B cell (primary cell): ENCODE measurements at regions not wholly inside any gene's neighbourhood (a gene's known extent, or its start where the extent isn't known, plus 50 kb on each side); places are given as distances from the start of the nearest gene placed in this dataset.

Source experiments
- ATAC-seq: fragments of 200-7000 bp; cut with Tn5 transposase; one replicate; pipeline ENCODE4 v1.10.0; 2021; ENCODE audit warnings: low read depth, mild to moderate bottlenecking, moderate number of reproducible peaks, moderate library complexity
- CTCF ChIA-PET: fragments of 350-600 bp; sonication (Branson Sonifier 250); formaldehyde crosslinking; loops from one replicate; lab custom pipeline; 2021; ENCODE audit warnings: antibody characterized with exemption, inconsistent platforms; lab: Charles Lee
- POLR2A ChIA-PET: fragments of 350-600 bp; sonication (Branson Sonifier 250); formaldehyde crosslinking; loops from one replicate; lab custom pipeline; 2021; ENCODE audit warnings: antibody characterized with exemption; lab: Charles Lee
- DNase-seq: peaks from one replicate; pipeline ENCODE4 v3.0.0; 2013
- H2AFZ ChIP-seq: 2 replicates; pipeline ENCODE4 v1.6.1; 2012; ENCODE audit warnings: mild to moderate bottlenecking, low read depth, low read length; ENCODE audit not compliant: insufficient read depth, poor library complexity, severe bottlenecking
- H3K27ac ChIP-seq, 2 donors: 1 replicate in 1 of 2; 2 replicates in 1 of 2; pipeline ENCODE4 v1.5.1; 2012 to 2013; ENCODE audit warnings: low read length in 2 of 2, mild to moderate bottlenecking in 2 of 2, moderate library complexity in 1 of 2
- H3K27me3 ChIP-seq, 4 experiments: fragments of 200-600 bp in 1 of 4; sonication (generic) in 1 of 4; replicated peaks in 1 of 4; 1 replicate in 2 of 4; 2 replicates in 2 of 4; pipeline versions ENCODE4 v1.6.1 to v1.7.0; 2013 to 2016; ENCODE audit warnings: low read length in 3 of 4, mild to moderate bottlenecking in 2 of 4, mixed read lengths in 1 of 4, moderate library complexity in 1 of 4; ENCODE audit not compliant: insufficient read depth in 4 of 4, control insufficient read depth in 3 of 4; ENCODE audit errors: control extremely low read depth in 1 of 4
- H3K36me3 ChIP-seq, 2 experiments: replicated peaks in 1 of 2; 1 replicate in 1 of 2; 2 replicates in 1 of 2; pipeline versions ENCODE4 v1.6.1 to v1.7.1; 2013; ENCODE audit warnings: low read length in 1 of 2; ENCODE audit not compliant: insufficient read depth in 2 of 2, control insufficient read depth in 1 of 2; ENCODE audit errors: control extremely low read depth in 1 of 2, extremely low read depth in 1 of 2
- H3K4me1 ChIP-seq, 2 donors: fragments of 200-600 bp in 1 of 2; sonication (generic) in 1 of 2; 1 replicate in 1 of 2; 2 replicates in 1 of 2; pipeline versions ENCODE4 v1.5.1 to v1.6.1; 2013 to 2017; ENCODE audit warnings: low read length in 2 of 2; ENCODE audit not compliant: control insufficient read depth in 2 of 2, insufficient read depth in 2 of 2
- H3K4me2 ChIP-seq: replicated peaks from 2 replicates; pipeline ENCODE3; 2012; ENCODE audit warnings: mild to moderate bottlenecking, low read depth, low read length; ENCODE audit not compliant: poor library complexity, severe bottlenecking
- H3K4me3 ChIP-seq, 5 experiments: fragments of 200-600 bp in 1 of 5; sonication (generic) in 1 of 5; 1 replicate in 3 of 5; 2 replicates in 2 of 5; pipeline versions ENCODE4 v1.5.1 to v1.7.0; 2011 to 2016; ENCODE audit warnings: low read length in 4 of 5, mild to moderate bottlenecking in 4 of 5, low read depth in 2 of 5, control low read depth in 1 of 5, moderate library complexity in 1 of 5; ENCODE audit not compliant: insufficient read depth in 1 of 5; ENCODE audit errors: control extremely low read depth in 1 of 5, extremely low read depth in 1 of 5
- H3K79me2 ChIP-seq: fragments of 200-600 bp; sonication (generic); one replicate; pipeline ENCODE4 v1.6.0; 2016; ENCODE audit warnings: low read length; ENCODE audit not compliant: control insufficient read depth, insufficient read depth
- H3K9ac ChIP-seq: fragments of 200-600 bp; sonication (generic); 2 replicates; pipeline ENCODE4 v1.6.1; 2017; ENCODE audit warnings: mild to moderate bottlenecking, low read length, moderate library complexity
- H3K9me3 ChIP-seq, 3 donors: one replicate each; pipeline versions ENCODE4 v1.6.1 to v1.7.1; 2013; ENCODE audit warnings: low read length in 2 of 3; ENCODE audit not compliant: control insufficient read depth in 2 of 3, insufficient read depth in 1 of 3; ENCODE audit errors: control extremely low read depth in 1 of 3
- H4K20me1 ChIP-seq: 2 replicates; pipeline ENCODE4 v1.6.0; 2012; ENCODE audit warnings: mild to moderate bottlenecking, low read length; ENCODE audit not compliant: insufficient read depth, control insufficient read depth, poor library complexity, severe bottlenecking
- H3K27ac Mint-ChIP-seq: one replicate; pipeline ENCODE4 v1.8.0; 2021; ENCODE audit warnings: mixed read lengths
- H3K27me3 Mint-ChIP-seq: one replicate; pipeline ENCODE4 v1.8.0; 2021; ENCODE audit warnings: mixed read lengths
- H3K4me1 Mint-ChIP-seq: one replicate; pipeline ENCODE4 v1.8.0; 2021; ENCODE audit warnings: mixed read lengths
- H3K4me3 Mint-ChIP-seq: one replicate; pipeline ENCODE4 v1.8.0; 2021; ENCODE audit warnings: mixed read lengths
- H3K9me3 Mint-ChIP-seq: one replicate; pipeline ENCODE4 v1.8.0; 2022; ENCODE audit warnings: mixed read lengths; ENCODE audit not compliant: insufficient read depth
- CTCF ChIP-seq: fragments of 200-600 bp; IDR thresholded peaks from one replicate; pipeline ENCODE4 v1.8.0; 2022; ENCODE audit warnings: antibody characterized with exemption, mild to moderate bottlenecking
- EZH2 ChIP-seq: IDR thresholded peaks from 2 replicates; pipeline ENCODE4 v1.6.1; 2012; ENCODE audit warnings: borderline replicate concordance, low read depth, mild to moderate bottlenecking, moderate library complexity, low read length; ENCODE audit not compliant: insufficient read depth, poor library complexity, severe bottlenecking
- WGBS: methylation state at CpG from one replicate; pipeline ENCODE4 v1.1.5; 2013; ENCODE audit warnings: missing lambda C conversion rate; ENCODE audit not compliant: insufficient coverage; 5-methylcytosine and 5-hydroxymethylcytosine counted together
- intact Hi-C: fragments of 100-400 bp; cut with micrococcal nuclease; formaldehyde crosslinking; loops from one replicate; pipeline ENCODE4 v1.10.0; 2022

- H3K4me1 Mint-ChIP-seq, result no peaks in the 10 kb centered on the region
- WGBS, result 100% methylated on average over 1 of the region's 3 CpGs
- CTCF ChIA-PET, result no interaction called here
- H3K27me3 Mint-ChIP-seq, result peaks cover 11% of the 10 kb centered on the region
- Histone ChIP-seq H4K20me1 (no peaks in the 10 kb centered on the region), H3K9me3 (no peaks in the 10 kb centered on the region), H3K79me2 (no peaks in the 10 kb centered on the region), H3K4me2 (no peak overlapping the region), H3K4me1 (no peaks in the 10 kb centered on the region), H3K36me3 (no peaks in the 10 kb centered on the region), H3K9ac (no peak overlapping the region), H2AFZ (no peak overlapping the region), H3K27ac (no peak overlapping the region), H3K27me3 (no peaks in the 10 kb centered on the region), H3K4me3 (no peak overlapping the region)
- TF ChIP-seq CTCF (no peak), EZH2 (no peak)
- ATAC-seq, result no peak
- no peaks in the 10 kb centered on the region for H3K9me3 Mint-ChIP-seq
- no peak overlapping the region for H3K4me3 Mint-ChIP-seq
- intact Hi-C loops, result no loop called here
- DNase-seq, result no peak
- no peak overlapping the region for H3K27ac Mint-ChIP-seq
- POLR2A ChIA-PET, result no interaction called here
Observed at GRCh38 chr12:29039013-29039412, 110.1 kb upstream of the FAR2 start.

DNA sequence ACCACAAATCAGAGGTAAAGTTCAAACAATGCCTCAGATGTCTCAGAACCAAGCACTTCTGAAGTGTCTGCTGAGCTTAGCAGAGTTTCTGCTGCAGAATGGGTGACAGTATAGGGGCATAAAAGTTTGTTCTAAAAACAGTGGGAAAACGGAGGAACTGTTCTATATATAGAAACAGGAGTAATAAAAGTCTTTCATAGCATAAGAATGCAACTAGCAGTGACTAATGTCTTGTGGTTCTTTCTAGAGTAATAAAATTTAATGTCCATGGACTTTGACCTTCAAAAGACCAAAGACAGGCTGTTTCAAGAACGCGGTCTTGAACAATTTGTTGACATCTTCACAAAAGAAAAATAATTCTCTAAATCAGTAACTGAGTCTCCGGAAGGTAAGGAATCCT, 107.5 kb upstream of the FAR2 start:
- TF ChIP-seq EZH2 (no peak), CTCF (no peak)
- H3K4me1 Mint-ChIP-seq, result no peaks in the 10 kb centered on the region
- Histone ChIP-seq H3K36me3 (no peaks in the 10 kb centered on the region), H3K4me3 (no peak overlapping the region), H3K79me2 (no peaks in the 10 kb centered on the region), H3K27me3 (no peaks in the 10 kb centered on the region), H3K4me1 (no peaks in the 10 kb centered on the region), H3K27ac (no peak overlapping the region), H3K9me3 (no peaks in the 10 kb centered on the region), H2AFZ (no peak overlapping the region), H3K4me2 (no peak overlapping the region), H3K9ac (no peak overlapping the region), H4K20me1 (no peaks in the 10 kb centered on the region)
- H3K4me3 Mint-ChIP-seq, result no peak overlapping the region
- no peak for ATAC-seq
- H3K27me3 Mint-ChIP-seq, result peaks cover 11% of the 10 kb centered on the region
- WGBS, result 100% methylated on average over 1 of the region's 4 CpGs
- no peaks in the 10 kb centered on the region for H3K9me3 Mint-ChIP-seq
- DNase-seq, result no peak
- CTCF ChIA-PET, result no interaction called here
- POLR2A ChIA-PET, result no interaction called here
- intact Hi-C loops, result no loop called here
- H3K27ac Mint-ChIP-seq, result no peak overlapping the region
